Uterus (tissue), 2 donors: ENCODE measurements at regions not wholly inside any gene's neighbourhood (a gene's known extent, or its start where the extent isn't known, plus 50 kb on each side); places are given as distances from the start of the nearest gene placed in this dataset.

ENCODE experiments used
- CTCF ChIP-seq, 4 experiments: fragments of 200-600 bp in 2 of 4; fragments of 450-650 bp in 2 of 4; sonication (generic) in 2 of 4; IDR thresholded peaks; one replicate each; pipeline ENCODE4 v1.5.1; 2016 to 2019; ENCODE audit warnings: antibody characterized with exemption in 4 of 4, mild to moderate bottlenecking in 2 of 4, moderate library complexity in 1 of 4
- POLR2A ChIP-seq, 2 donors: fragments of 450-650 bp; IDR thresholded peaks; one replicate each; pipeline ENCODE4 v1.6.1; 2016; ENCODE audit warnings: antibody characterized with exemption in 2 of 2, mild to moderate bottlenecking in 1 of 2, moderate library complexity in 1 of 2

- TF ChIP-seq CTCF (IDR thresholded peaks at IDR 0.05): no peak
- no peak for TF ChIP-seq POLR2A (IDR thresholded peaks at IDR 0.05)
Measured at GRCh38 chr14:97762386-97762785, 965.2 kb downstream of the VRK1 start.
